WTC11 (cell line): ENCODE measurements at regions not wholly inside any gene's neighbourhood (a gene's known extent, or its start where the extent isn't known, plus 50 kb on each side); places are given as distances from the start of the nearest gene placed in this dataset.

Experiments used
- ATF3 ChIP-seq: sonication (generic); formaldehyde crosslinking; conservative IDR thresholded peaks from 2 replicates; pipeline ENCODE4 v1.8.1; 2022; ENCODE audit warnings: mild to moderate bottlenecking, missing genetic modification reagents
- CREB1 ChIP-seq: sonication (generic); formaldehyde crosslinking; IDR thresholded peaks from 2 replicates; pipeline ENCODE4 v1.8.0; 2023; ENCODE audit warnings: mild to moderate bottlenecking, missing genetic modification reagents
- CREM ChIP-seq: sonication (generic); formaldehyde crosslinking; IDR thresholded peaks from 2 replicates; pipeline ENCODE4 v1.8.1; 2022; ENCODE audit warnings: mild to moderate bottlenecking, missing genetic modification reagents, moderate library complexity
- CTCF ChIP-seq: fragments of 200-600 bp; IDR thresholded peaks from 2 replicates; pipeline ENCODE4 v1.8.0; 2022; ENCODE audit warnings: antibody characterized with exemption
- ETV6 ChIP-seq: sonication (generic); formaldehyde crosslinking; IDR thresholded peaks from 2 replicates; pipeline ENCODE4 v1.8.1; 2022; ENCODE audit warnings: mild to moderate bottlenecking, missing genetic modification reagents
- FOXP4 ChIP-seq: sonication (generic); formaldehyde crosslinking; IDR thresholded peaks from 2 replicates; pipeline ENCODE4 v1.8.0; 2022; ENCODE audit warnings: mild to moderate bottlenecking, missing genetic modification reagents
- JUN ChIP-seq: sonication (generic); formaldehyde crosslinking; IDR thresholded peaks from 2 replicates; pipeline ENCODE4 v1.8.0; 2023; ENCODE audit warnings: mild to moderate bottlenecking, missing genetic modification reagents
- OVOL2 ChIP-seq: fragments of 250-450 bp; sonication (Bioruptor Pico); IDR thresholded peaks from 2 replicates; pipeline ENCODE4 v1.9.0; 2021; ENCODE audit warnings: mild to moderate bottlenecking, borderline replicate concordance
- ZNF138 ChIP-seq: sonication (generic); formaldehyde crosslinking; conservative IDR thresholded peaks from 2 replicates; pipeline ENCODE4 v1.8.1; 2022; ENCODE audit warnings: mild to moderate bottlenecking, moderate library complexity, missing genetic modification reagents
- ZNF219 ChIP-seq: sonication (generic); formaldehyde crosslinking; IDR thresholded peaks from 2 replicates; pipeline ENCODE4 v1.8.0; 2023; ENCODE audit warnings: missing genetic modification reagents, mild to moderate bottlenecking, borderline replicate concordance
- TF ChIP-seq, protein P1 (sequence below): fragments of 250-450 bp; sonication (Bioruptor Pico); IDR thresholded peaks from 2 replicates; pipeline ENCODE4 v1.9.0; 2021; ENCODE audit warnings: mild to moderate bottlenecking

DNA sequence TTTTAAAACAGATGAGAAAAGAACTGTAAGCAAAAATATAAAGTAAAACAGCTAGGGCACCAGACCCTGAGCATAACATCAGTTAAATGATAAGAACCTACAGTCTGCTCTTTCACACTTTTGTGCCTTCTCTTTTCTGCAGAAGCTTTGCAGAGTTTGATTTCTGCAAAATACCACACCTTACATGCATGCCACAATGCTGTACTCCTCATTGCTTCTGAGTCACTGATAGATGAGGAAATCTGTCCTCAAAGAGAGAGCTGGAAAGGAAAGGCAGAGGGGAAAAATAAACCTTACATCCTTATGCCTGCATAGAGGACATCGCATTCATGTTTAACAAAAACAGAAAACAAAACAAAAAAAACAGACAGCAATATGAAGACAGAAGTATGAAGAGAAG, 142.9 kb downstream of the ATPSCKMT start:
- TF ChIP-seq, protein P1, sequence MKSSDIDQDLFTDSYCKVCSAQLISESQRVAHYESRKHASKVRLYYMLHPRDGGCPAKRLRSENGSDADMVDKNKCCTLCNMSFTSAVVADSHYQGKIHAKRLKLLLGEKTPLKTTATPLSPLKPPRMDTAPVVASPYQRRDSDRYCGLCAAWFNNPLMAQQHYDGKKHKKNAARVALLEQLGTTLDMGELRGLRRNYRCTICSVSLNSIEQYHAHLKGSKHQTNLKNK, result no peak
- TF ChIP-seq ETV6, result no peak
- no peak for TF ChIP-seq ZNF219 (CRISPR knock-in tag)
- no peak for TF ChIP-seq CTCF
- no peak for TF ChIP-seq FOXP4
- no peak for TF ChIP-seq OVOL2 (CRISPR knock-in tag)
- TF ChIP-seq CREM, result no peak
- no peak for TF ChIP-seq ZNF138 (CRISPR knock-in tag)
- TF ChIP-seq ATF3 (CRISPR knock-in tag), result no peak
- TF ChIP-seq CREB1 (CRISPR knock-in tag), result no peak
- TF ChIP-seq JUN (CRISPR knock-in tag), result no peak
